NCI-H1092 treated with DMSO at 0.1 percent for 48 hours (cell line): ENCODE measurements at regions not wholly inside any gene's neighbourhood (a gene's known extent, or its start where the extent isn't known, plus 50 kb on each side); places are given as distances from the start of the nearest gene placed in this dataset.
"Not testable (repeated sequence)": the region's sequence is repeated elsewhere in the genome, so short reads cannot be mapped to it uniquely, and the experiment has no call there.

Source experiments
- DNase-seq: peaks from one replicate; lab custom pipeline; 2025; lab: John Stamatoyannopoulos, UW

GRCh38 chr9:65418966-65419365 is 134.0 kb upstream of the FOXD4L5 start:
- DNase-seq, result not testable (repeated sequence)

- not testable (repeated sequence) for DNase-seq
Measured at GRCh38 chr9:65416948-65417347, 131.9 kb upstream of the FOXD4L5 start.

GRCh38 chr9:65414249-65414648 is 129.2 kb upstream of the FOXD4L5 start:
- not testable (repeated sequence) for DNase-seq

DNA sequence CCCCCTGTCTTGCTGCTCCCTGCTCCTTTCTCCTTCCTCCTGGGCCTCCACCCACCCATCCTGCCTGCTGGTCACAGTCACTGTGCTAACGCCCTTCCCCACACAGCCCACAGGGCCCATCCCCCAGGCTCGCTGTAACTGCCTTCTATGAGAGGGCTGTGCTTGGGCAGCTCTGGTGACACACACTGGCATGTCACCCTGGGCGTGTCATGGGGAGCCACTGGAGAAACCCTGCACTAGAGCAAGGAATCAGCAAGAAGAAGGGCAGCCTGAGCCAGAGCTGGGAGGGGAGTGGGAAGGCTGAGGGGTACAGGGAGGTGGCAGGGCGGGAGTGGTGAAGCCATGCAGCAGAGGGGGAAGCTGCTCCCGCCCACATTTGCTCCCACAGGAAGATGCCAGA is 128.4 kb upstream of the FOXD4L5 start:
- DNase-seq, result not testable (repeated sequence)

DNA sequence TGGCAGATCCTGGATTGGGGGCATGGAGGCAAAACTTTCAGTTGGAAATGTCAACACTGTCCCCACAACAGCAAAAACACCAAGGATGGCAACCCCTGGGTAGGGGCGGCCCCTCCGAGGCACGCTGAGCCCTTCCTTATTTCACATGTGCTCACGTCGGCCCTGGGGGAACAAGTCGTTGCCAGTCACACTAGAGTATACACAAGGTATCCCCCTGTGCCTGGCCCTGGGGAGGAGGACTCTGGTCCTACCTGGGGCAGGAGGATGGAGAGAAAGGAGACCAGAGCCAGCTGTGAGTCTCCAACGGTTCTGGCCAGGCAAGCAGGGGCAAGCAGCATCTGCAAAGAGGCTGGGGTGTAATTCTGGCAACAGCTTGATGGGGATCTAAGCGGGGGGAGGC is 126.9 kb upstream of the FOXD4L5 start:
- no peak for DNase-seq

DNA sequence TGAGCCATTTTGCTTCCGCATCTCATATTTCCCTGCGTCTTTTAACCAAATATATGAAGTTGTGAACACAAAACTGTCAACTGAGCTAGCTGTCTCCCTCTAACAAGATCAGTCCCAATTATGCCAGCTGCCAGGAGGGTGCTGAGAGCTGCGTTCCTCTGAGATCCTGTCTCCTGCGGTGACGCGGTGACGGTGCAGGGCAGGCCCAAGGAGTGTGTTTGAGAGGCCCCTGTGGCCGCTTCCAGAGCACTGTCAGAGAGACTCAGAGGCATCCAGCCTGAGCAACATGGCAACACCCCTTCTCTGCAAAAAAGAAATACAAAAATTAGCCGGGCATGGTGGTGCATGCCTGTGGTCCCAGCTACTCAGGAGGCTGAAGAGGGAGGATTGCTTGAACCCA is 126.3 kb upstream of the FOXD4L5 start:
- no peak for DNase-seq

DNA sequence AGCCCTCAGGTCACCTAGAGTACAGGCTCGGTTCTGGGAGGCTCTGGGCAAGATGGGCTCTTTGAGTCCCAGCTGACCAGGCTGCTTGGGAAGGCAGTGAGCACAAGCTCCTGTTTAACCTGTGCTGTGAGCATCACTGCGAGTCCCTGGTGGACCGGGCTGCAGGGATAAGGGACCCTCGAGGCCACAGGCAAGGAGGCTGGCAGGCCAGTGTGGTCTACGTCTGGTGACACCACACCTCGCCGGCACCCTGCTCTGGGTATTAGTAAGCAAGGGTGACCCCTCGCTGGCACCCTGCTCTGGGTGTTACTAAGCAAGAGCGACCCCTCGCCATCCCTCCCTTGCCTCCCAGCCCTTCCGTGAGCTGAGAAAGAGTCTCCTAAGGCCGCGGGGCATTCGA is 125.9 kb upstream of the FOXD4L5 start:
- no peak for DNase-seq

DNA sequence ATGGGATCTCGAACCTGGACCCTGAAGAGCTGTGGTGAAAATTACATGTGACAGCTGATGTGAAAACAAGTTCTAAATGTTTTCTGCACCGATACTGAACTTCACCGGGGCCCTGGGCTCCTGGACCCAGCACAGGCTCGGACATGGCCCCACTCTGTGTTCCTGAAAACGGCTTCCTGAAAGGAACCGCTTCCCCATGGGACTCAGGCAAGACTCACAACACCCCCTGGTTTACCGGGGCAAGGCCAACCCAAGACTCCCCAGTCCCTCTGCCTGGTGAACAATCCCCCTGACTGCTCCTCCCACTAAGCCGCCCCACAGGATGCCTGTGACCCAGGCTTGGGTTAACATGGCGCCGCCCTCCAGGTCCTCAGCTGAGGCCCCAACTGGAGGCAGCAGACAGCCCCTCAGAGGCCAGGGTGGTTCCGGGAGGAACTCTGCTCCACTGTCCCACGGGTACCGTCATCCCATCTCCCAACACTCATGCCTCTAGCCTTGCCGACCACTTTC is 124.5 kb upstream of the FOXD4L5 start:
- DNase-seq, result no peak

- DNase-seq, result not testable (repeated sequence)
Measured at GRCh38 chr9:65408806-65409205, 123.8 kb upstream of the FOXD4L5 start.

DNA sequence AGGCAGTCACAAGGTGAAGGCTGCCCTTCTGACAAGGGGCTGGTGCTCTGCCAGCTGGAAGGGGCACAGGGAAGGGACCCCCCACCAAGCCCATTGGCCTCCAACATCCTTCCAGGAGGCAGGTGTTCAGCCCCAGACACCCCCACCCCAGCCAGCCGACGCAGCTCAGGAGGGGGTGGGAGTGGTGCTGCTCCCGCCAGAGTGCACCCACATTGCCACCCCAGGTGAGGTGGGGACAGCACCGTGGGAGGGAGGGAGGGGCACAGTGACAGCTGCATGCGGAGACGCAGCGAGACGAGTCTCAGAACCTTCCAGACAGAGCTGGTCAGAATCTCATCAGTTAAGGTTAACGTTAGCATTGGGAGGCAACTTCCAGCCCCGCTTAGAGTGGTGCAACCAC is 121.6 kb upstream of the FOXD4L5 start:
- not testable (repeated sequence) for DNase-seq

DNA sequence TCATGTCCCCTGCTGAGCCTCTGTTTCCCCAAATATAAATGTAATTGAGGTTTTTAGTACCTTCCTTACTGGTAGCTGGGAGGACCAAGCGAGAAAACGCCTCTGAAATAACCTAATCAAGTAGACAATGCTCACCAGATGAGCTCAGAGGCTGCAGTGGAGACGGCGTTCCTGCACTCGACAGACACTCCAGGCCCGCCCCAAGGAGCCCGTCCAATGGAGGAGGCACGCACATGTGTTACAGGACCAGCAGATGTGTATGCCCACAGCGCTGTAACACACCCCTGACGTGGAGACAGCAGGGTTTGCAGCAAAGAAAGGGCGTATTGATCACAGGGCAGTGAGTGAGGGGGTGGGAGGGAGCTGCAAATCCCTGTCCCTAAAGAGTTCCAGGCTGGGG is 120.8 kb upstream of the FOXD4L5 start:
- not testable (repeated sequence) for DNase-seq

DNA sequence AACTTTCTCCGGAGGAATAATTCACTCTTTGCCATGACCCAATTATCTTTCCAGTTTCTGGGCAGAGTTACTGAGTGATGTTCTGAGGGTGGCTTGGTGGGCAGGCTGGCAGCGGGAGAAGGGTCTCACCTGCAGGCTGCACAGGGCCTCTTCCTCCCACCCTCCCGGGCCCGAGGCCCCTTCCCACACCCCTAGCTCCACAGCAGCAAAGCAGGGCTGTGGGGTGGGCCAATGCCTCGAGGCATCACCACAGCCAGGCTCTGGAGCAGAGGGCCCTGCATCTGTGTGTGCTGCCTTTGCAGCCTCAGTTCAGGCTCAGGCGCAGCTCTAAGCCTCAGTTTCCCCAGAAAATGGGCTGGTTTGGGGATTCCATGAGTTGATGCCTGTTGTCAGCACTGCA is 120.2 kb upstream of the FOXD4L5 start:
- no peak for DNase-seq

DNA sequence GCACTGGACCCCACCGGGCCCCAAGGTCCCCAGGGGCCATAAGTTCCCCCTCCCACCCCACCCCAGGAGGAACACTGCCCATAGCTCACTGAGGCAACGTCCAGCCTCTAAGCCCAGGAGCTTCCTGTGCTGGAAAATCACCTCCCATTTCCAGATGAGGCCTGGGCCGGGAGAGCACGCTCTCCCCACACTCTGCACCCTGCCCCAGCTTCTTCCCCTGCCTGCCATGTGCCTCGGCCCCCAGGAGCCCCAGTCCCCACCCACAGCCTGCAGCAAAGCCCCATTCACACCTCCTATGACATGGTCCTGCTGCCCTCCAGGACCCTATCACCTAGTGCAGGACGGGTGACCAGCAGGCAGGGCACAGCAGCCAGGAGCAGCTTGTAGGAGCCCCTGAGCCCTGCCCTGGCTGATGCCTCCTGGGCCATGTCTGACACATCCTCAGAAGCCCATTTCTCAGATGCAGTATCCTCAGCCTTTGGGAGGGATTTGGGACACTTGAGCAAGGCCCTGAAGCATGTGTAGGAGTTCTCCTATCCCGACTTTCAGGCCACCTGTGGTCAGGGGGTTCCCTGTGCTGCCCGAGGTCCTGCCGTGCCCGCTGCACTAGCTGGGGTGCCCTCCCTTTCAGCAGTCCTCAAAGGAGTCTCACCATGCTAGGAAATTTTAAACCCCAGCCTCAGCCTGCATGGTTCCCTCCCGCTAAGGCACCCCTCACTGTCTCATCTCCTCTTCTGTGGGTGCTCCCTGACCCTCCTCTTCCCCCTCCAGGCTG is 119.4 kb upstream of the FOXD4L5 start:
- DNase-seq, result no peak

DNA sequence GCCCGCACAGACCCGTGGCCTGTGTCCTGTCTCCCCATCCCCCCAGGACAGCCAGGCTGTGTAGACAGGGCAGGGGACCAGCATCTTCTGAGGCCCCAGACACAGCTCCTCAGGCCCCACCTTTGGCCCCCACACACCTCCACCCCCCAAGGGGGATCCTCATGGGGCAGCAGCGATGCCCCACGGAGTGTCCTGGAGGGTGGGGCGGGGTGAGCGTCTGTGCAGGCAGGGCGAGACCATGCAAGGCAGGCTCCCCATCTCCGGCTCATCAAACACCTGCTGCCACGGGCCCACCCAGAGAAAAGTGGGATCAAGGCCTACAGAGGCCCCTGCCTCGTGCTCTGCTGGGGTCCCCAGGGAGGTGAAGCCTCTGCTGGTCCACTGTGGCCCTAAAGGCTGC is 118.7 kb upstream of the FOXD4L5 start:
- no peak for DNase-seq

GRCh38 chr9:65403072-65403471 is 118.1 kb upstream of the FOXD4L5 start:
- not testable (repeated sequence) for DNase-seq

DNA sequence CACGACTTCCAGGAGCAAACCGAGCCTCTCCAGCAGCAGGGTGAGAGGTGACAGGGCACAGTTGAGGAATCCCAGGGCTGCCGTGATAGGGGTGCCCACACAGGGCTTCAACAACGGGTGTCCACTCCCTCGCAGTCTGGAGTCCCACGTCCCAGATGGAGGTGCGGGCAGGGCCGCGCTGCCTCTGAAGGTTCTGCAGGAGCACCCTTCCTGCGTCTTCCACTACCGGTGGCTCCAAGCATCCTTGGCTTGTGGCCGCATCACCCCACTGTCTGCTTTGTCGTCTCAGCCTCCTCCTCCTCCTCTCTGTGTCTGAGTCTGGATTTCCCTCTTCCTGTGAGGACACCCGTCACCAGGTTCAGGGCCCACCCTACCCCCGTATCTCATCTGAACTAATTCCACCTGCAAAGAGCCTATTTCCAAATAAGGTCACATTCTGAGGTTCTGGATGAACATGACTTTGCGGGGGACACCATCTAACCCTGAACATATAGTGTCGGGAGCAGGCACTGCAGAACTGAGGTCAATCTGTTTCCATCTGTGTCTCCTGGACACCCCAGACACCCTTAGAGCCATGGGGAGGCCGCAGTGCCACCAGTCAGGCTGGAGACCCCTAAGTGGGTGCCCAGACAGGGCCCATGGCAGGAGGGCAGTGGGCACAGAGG is 117.3 kb upstream of the FOXD4L5 start:
- not testable (repeated sequence) for DNase-seq

GRCh38 chr9:65401456-65402045 is 116.5 kb upstream of the FOXD4L5 start:
- not testable (repeated sequence) for DNase-seq

DNA sequence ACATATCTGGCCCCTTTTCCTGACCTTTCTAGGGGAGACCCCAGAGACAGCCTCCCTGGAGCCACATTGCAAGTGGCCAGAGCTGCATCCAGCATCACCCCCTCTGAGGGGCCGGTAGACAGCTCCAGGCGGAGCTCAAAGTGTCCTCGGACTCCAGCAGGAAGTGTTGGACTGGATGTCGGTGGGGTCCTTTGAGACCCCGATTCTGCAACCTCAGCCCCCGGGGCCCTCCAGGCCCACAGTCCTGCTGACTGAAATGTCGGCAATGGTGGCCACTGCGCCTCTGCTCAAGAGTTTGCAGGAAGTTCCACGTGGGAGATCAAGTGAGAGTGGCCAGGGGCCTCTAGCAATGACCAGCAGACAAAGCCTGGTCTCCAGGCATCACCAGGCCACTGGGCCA is 115.9 kb upstream of the FOXD4L5 start:
- DNase-seq, result no peak

GRCh38 chr9:65397763-65398719 is 113.0 kb upstream of the FOXD4L5 start:
- peak; percentile 16 for DNase-seq

- DNase-seq, result not testable (repeated sequence)
Measured at GRCh38 chr9:65397226-65397625, 112.2 kb upstream of the FOXD4L5 start.

DNA sequence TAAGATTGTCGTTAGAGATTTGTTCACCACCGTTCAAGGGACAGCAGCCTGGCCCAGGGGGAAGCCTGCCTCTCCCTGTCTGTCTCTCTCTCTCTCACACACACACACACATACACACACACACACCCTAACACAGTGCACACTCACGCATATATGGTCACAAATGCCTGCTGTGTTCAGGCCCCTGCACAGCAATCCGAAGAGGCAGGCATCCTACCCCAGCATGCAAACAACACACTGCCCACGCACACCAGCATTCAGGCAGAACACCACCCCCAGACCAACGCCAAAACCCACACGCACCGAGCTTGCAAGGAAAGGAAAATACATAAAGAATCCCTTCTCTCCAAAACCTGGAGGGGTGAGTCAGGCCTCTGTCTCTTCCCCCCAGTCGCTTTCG is 111.6 kb upstream of the FOXD4L5 start:
- DNase-seq, result not testable (repeated sequence)

DNA sequence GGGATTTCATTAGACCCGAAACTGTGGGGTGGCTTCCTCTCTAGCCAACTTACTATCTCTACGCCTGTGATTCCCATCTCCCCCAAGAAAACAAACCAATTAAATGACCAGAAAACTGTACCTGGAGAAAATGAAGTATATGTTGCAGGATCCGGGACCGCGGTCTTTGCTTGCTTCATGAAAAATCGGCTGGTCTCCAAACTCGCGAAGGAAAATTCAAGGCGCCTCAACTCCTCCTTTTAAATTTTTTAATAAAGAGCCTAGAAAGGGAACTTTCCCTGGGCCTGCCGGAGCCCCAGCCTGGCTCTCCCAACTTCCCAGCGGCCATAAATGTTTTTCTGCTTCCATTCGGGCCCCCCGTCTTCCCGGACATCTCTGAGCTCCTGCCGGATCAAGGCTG is 110.8 kb upstream of the FOXD4L5 start:
- DNase-seq, result not testable (repeated sequence)
